ENCODE measurements at regions not wholly inside any gene's neighbourhood (a gene's known extent, or its start where the extent isn't known, plus 50 kb on each side); places are given as distances from the start of the nearest gene placed in this dataset.

DNA sequence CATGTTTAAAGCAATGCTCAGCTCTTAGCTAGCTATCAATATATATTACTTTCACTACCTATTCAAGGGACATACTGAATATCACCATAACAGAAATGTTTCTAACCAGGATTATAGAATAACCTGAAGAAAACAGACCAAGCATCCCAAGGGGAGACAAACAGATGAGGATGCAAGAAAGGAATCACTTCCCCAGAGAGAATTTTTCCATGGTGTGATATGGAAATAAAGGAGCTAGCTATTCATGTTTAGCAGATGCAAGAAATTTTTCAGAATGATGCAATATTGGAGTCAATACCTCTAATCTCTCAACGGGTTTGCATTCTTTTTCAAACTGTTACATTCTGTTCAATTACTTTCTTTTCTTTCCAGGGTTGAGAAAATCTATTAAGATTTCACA lies 538.9 kb upstream of the FLRT2 start:
- no peak for TF ChIP-seq POLR2A (IDR thresholded peaks at IDR 0.05)
- TF ChIP-seq, protein P1, sequence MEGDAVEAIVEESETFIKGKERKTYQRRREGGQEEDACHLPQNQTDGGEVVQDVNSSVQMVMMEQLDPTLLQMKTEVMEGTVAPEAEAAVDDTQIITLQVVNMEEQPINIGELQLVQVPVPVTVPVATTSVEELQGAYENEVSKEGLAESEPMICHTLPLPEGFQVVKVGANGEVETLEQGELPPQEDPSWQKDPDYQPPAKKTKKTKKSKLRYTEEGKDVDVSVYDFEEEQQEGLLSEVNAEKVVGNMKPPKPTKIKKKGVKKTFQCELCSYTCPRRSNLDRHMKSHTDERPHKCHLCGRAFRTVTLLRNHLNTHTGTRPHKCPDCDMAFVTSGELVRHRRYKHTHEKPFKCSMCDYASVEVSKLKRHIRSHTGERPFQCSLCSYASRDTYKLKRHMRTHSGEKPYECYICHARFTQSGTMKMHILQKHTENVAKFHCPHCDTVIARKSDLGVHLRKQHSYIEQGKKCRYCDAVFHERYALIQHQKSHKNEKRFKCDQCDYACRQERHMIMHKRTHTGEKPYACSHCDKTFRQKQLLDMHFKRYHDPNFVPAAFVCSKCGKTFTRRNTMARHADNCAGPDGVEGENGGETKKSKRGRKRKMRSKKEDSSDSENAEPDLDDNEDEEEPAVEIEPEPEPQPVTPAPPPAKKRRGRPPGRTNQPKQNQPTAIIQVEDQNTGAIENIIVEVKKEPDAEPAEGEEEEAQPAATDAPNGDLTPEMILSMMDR (IDR thresholded peaks at IDR 0.05): no peak
